Parathyroid adenoma (tissue), 2 donors: ENCODE measurements at regions not wholly inside any gene's neighbourhood (a gene's known extent, or its start where the extent isn't known, plus 50 kb on each side); places are given as distances from the start of the nearest gene placed in this dataset.

Source experiments
- H2AFZ ChIP-seq: fragments of 300-600 bp; sonication (generic); one replicate; pipeline ENCODE4 v1.7.0; 2017; ENCODE audit warnings: antibody characterized with exemption, mild to moderate bottlenecking
- H3K27ac ChIP-seq: fragments of 300-600 bp; sonication (generic); one replicate; pipeline ENCODE4 v1.7.0; 2017
- H3K27me3 ChIP-seq: fragments of 300-600 bp; sonication (generic); one replicate; pipeline ENCODE4 v1.7.0; 2017; ENCODE audit warnings: low read length; ENCODE audit not compliant: control insufficient read depth, insufficient read depth
- H3K36me3 ChIP-seq: fragments of 300-600 bp; sonication (generic); one replicate; pipeline ENCODE4 v1.7.0; 2017; ENCODE audit warnings: low read length; ENCODE audit not compliant: control insufficient read depth, insufficient read depth
- H3K4me1 ChIP-seq: fragments of 300-600 bp; sonication (generic); one replicate; pipeline ENCODE4 v1.7.0; 2017; ENCODE audit warnings: control low read depth
- H3K4me2 ChIP-seq: fragments of 300-600 bp; sonication (generic); one replicate; pipeline ENCODE4 v1.7.0; 2017; ENCODE audit warnings: low read length
- H3K4me3 ChIP-seq: fragments of 300-600 bp; sonication (generic); one replicate; pipeline ENCODE4 v1.7.0; 2017; ENCODE audit warnings: low read depth, low read length
- H3K79me2 ChIP-seq: fragments of 300-600 bp; sonication (generic); one replicate; pipeline ENCODE4 v1.7.0; 2017; ENCODE audit warnings: control low read depth
- H3K9ac ChIP-seq: fragments of 300-600 bp; sonication (generic); one replicate; pipeline ENCODE4 v1.7.0; 2017; ENCODE audit warnings: mild to moderate bottlenecking
- H3K9me3 ChIP-seq: fragments of 300-600 bp; sonication (generic); one replicate; pipeline ENCODE4 v1.7.0; 2017; ENCODE audit warnings: low read length; ENCODE audit not compliant: control insufficient read depth
- CTCF ChIP-seq: fragments of 300-600 bp; sonication (generic); IDR thresholded peaks from one replicate; pipeline ENCODE4 v1.7.0; 2017; ENCODE audit warnings: antibody characterized with exemption, mild to moderate bottlenecking
- donor health status: primary hyperparathyroidism.

- TF ChIP-seq CTCF: no peak
- Histone ChIP-seq H3K4me3 (no peak overlapping the region), H3K9me3 (no peaks in the 10 kb centered on the region), H3K9ac (no peak overlapping the region), H3K27me3 (no peaks in the 10 kb centered on the region), H2AFZ (no peak overlapping the region), H3K27ac (no peak overlapping the region), H3K79me2 (no peaks in the 10 kb centered on the region), H3K4me1 (no peaks in the 10 kb centered on the region), H3K4me2 (no peak overlapping the region), H3K36me3 (no peaks in the 10 kb centered on the region)
Measured at GRCh38 chr19:28242317-28242927, 970.5 kb downstream of the UQCRFS1 start.

GRCh38 chr19:28239270-28239669, 973.7 kb downstream of the UQCRFS1 start:
- Histone ChIP-seq H3K4me1 (no peaks in the 10 kb centered on the region), H3K79me2 (no peaks in the 10 kb centered on the region), H3K27me3 (no peaks in the 10 kb centered on the region), H3K4me3 (no peak overlapping the region), H3K9me3 (no peaks in the 10 kb centered on the region), H2AFZ (no peak overlapping the region), H3K9ac (no peak overlapping the region), H3K27ac (no peak overlapping the region), H3K36me3 (no peaks in the 10 kb centered on the region), H3K4me2 (no peak overlapping the region)
- TF ChIP-seq CTCF: no peak

GRCh38 chr19:28238270-28238820, 974.6 kb downstream of the UQCRFS1 start:
- Histone ChIP-seq H3K27ac (no peak overlapping the region), H3K79me2 (no peaks in the 10 kb centered on the region), H3K4me3 (no peak overlapping the region), H2AFZ (no peak overlapping the region), H3K9ac (no peak overlapping the region), H3K9me3 (no peaks in the 10 kb centered on the region), H3K4me1 (no peaks in the 10 kb centered on the region), H3K4me2 (no peak overlapping the region), H3K27me3 (no peaks in the 10 kb centered on the region), H3K36me3 (no peaks in the 10 kb centered on the region)
- TF ChIP-seq CTCF: no peak

GRCh38 chr19:28235606-28236125, 977.3 kb downstream of the UQCRFS1 start:
- H3K27ac ChIP-seq: no peak overlapping the region
- no peak overlapping the region for H2AFZ ChIP-seq
- H3K79me2 ChIP-seq: no peaks in the 10 kb centered on the region
- no peak overlapping the region for H3K4me2 ChIP-seq
- H3K36me3 ChIP-seq: no peaks in the 10 kb centered on the region
- H3K9me3 ChIP-seq: no peaks in the 10 kb centered on the region
- H3K9ac ChIP-seq: no peak overlapping the region
- no peak for TF ChIP-seq CTCF
- H3K27me3 ChIP-seq: no peaks in the 10 kb centered on the region
- no peaks in the 10 kb centered on the region for H3K4me1 ChIP-seq
- no peak overlapping the region for H3K4me3 ChIP-seq

- H3K4me1 ChIP-seq: no peaks in the 10 kb centered on the region
- no peaks in the 10 kb centered on the region for H3K9me3 ChIP-seq
- H3K9ac ChIP-seq: no peak overlapping the region
- H2AFZ ChIP-seq: no peak overlapping the region
- no peaks in the 10 kb centered on the region for H3K36me3 ChIP-seq
- H3K4me2 ChIP-seq: no peak overlapping the region
- no peaks in the 10 kb centered on the region for H3K79me2 ChIP-seq
- no peak for TF ChIP-seq CTCF
- no peak overlapping the region for H3K4me3 ChIP-seq
- H3K27ac ChIP-seq: no peak overlapping the region
- H3K27me3 ChIP-seq: no peaks in the 10 kb centered on the region
Measured at GRCh38 chr19:28234637-28235036, 978.3 kb downstream of the UQCRFS1 start.
